ENCODE measurements at regions not wholly inside any gene's neighbourhood (a gene's known extent, or its start where the extent isn't known, plus 50 kb on each side); places are given as distances from the start of the nearest gene placed in this dataset.

DNA sequence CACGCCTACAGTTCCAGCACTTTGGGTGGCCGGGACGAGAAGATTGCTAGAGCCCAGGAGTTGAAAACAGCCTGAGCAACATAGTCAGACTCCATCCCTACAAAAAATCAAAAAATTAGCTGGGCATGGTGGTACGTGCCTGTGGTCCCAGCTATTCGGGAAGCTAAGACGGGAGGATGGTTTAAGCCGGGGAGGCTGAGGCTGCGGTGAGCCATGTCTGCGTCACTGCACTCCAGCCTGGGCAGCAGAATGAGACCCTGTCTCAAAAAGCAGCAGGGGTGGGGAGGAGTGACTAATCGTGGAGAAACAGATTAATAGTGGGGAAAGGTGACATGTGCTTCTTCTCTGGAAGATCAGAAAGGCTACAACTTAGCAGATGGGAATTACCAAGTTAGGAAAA lies 58.1 kb upstream of the GPC1 start:
- H3K36me3 ChIP-seq, result no peaks in the 10 kb centered on the region
- DNase-seq, result no peak
- intact Hi-C loops (cut with DNase I), result no loop called here
- no peak overlapping the region for H3K4me3 ChIP-seq
- ATAC-seq, result no peak
- no peaks in the 10 kb centered on the region for H3K4me1 ChIP-seq
- H3K27ac ChIP-seq, result no peak overlapping the region
- H3K9me3 ChIP-seq, result no peaks in the 10 kb centered on the region
- WGBS (ENCODE audit: insufficient coverage, low coverage, low lambda C conversion rate, missing lambda C conversion rate), result 87% methylated on average over 10 of the region's 10 CpGs
- TF ChIP-seq, protein P1, sequence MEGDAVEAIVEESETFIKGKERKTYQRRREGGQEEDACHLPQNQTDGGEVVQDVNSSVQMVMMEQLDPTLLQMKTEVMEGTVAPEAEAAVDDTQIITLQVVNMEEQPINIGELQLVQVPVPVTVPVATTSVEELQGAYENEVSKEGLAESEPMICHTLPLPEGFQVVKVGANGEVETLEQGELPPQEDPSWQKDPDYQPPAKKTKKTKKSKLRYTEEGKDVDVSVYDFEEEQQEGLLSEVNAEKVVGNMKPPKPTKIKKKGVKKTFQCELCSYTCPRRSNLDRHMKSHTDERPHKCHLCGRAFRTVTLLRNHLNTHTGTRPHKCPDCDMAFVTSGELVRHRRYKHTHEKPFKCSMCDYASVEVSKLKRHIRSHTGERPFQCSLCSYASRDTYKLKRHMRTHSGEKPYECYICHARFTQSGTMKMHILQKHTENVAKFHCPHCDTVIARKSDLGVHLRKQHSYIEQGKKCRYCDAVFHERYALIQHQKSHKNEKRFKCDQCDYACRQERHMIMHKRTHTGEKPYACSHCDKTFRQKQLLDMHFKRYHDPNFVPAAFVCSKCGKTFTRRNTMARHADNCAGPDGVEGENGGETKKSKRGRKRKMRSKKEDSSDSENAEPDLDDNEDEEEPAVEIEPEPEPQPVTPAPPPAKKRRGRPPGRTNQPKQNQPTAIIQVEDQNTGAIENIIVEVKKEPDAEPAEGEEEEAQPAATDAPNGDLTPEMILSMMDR (IDR thresholded peaks at IDR 0.05), result no peak
- TF ChIP-seq POLR2A (IDR thresholded peaks at IDR 0.05), result no peak
- H3K27me3 ChIP-seq, result no peaks in the 10 kb centered on the region

DNA sequence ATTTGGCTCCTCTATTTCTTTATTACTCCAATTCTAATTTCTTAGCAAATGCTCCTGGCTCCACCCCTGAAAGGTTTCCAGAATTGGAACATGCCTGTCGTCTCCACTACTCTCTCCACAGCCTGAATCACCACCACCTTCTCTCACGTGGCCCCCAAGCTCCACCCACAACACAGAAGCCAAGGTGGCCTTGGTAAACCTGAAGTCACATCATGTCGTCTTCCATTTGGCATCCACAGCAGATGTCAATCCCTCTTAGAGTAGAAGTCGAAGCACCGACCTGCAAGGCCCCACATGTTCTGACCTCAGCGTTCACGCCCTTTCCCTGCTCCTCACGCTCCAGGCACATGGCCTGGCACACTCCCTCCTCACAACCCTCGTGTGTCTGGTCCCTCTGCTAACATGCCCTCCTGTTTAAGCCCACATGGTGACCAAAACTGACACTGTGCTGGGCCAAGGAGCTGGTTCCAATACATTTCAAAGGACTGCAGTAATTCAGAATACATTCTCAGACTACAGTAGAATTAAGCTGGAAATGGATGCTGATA lies 56.3 kb upstream of the GPC1 start:
- Histone ChIP-seq H3K36me3 (no peaks in the 10 kb centered on the region), H3K27ac (no peak overlapping the region), H3K4me1 (no peaks in the 10 kb centered on the region), H3K4me3 (no peak overlapping the region), H3K27me3 (no peaks in the 10 kb centered on the region), H3K9me3 (no peaks in the 10 kb centered on the region)
- TF ChIP-seq, protein P1 (IDR thresholded peaks at IDR 0.05), result no peak
- no peak for TF ChIP-seq POLR2A (IDR thresholded peaks at IDR 0.05)
- intact Hi-C loops (cut with DNase I), result no loop called here
- DNase-seq, result no peak
- ATAC-seq, result no peak
- WGBS (ENCODE audit: insufficient coverage, low coverage, low lambda C conversion rate, missing lambda C conversion rate), result 54% methylated on average over 7 of the region's 9 CpGs

DNA sequence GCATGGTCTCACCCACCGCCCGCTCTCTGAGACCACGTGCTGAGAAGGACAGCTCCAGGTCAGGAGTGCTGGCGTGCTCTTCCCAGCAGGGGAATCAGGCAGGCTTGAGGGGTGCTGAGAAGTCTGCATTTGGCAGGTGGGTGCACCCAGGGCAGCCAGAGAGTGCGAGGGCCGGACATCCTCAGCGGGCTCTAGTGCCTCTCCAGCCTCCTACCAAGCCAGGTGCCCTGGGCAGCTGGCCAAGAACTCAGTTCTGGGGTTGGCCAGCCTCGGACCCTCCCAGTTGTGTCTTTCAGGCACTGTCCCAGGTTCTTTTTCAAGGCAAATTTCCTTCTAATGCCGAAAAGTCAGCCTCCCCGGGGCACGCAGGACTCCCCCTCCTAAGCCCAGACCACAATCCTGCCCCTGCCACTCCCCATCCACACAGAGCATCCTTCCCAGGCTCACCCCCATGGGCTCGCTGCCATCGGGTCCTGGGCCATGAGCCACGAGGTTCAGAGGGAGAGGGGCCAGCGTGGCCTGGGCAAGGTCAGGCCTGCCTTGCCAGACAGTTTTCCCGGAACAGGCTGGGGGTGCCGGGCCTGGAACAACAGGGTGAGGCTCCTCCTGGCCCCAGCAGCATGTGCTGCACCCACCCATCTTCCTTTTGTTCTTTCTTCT lies 52.2 kb upstream of the GPC1 start:
- no peaks in the 10 kb centered on the region for H3K36me3 ChIP-seq
- no peaks in the 10 kb centered on the region for H3K4me1 ChIP-seq
- no peaks in the 10 kb centered on the region for H3K9me3 ChIP-seq
- H3K27me3 ChIP-seq, result no peaks in the 10 kb centered on the region
- intact Hi-C loops (cut with DNase I), result no loop called here
- no peak for TF ChIP-seq POLR2A (IDR thresholded peaks at IDR 0.05)
- TF ChIP-seq, protein P1 (IDR thresholded peaks at IDR 0.05), result no peak
- ATAC-seq, result no peak
- 79% methylated on average over 2 of the region's 17 CpGs for WGBS (ENCODE audit: insufficient coverage, low coverage, low lambda C conversion rate, missing lambda C conversion rate)
- peak in 1 of 3 donors; percentile 53 for DNase-seq
- H3K27ac ChIP-seq, result no peak overlapping the region
- no peak overlapping the region for H3K4me3 ChIP-seq

DNA sequence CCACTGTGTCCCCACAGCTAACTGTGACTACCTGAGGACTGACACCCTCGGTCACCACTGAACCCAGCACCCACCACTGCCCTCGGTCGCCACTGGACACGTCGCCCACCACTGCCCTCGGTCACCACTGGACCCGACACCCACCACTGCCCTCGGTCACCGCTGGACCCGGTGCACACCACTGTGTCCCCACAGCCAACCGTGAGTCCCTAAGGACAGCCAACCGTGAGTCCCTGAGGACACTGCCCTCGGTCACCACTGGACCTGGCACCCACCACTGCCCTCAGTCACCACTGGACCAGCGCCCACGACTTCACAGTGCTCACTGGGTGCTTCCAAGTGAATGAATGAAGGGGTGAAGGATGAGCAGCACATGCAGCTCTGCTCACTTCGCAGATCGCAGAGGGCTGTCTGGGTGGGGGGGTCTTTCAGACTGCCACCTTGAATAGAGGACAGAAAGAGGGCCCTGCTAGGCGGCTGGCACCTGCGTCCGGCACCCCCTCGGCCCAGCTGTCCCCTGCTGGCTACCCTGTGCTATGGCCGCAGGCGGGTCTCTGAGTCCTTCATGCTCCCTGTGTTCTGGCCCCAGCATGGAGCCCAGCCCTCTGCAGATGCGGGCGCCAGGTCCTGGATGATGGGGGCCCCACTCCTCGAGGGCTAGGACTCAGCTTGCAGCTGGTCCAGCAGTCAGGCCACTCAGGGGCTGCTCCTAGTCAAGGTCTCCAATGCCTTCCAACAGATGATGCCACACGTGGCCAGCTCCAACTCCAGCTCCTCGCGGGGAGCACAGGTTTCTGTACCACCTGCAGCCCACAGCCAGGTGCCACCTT lies 51.4 kb upstream of the GPC1 start:
- DNase-seq, result peak in 1 of 3 donors; percentile 45
- H3K27ac ChIP-seq, result no peak overlapping the region
- H3K9me3 ChIP-seq, result no peaks in the 10 kb centered on the region
- ATAC-seq, result peak in 1 of 4 donors; percentile 6
- TF ChIP-seq POLR2A (IDR thresholded peaks at IDR 0.05), result no peak
- intact Hi-C loops (cut with DNase I), result no loop called here
- H3K4me1 ChIP-seq, result no peaks in the 10 kb centered on the region
- no peaks in the 10 kb centered on the region for H3K36me3 ChIP-seq
- H3K27me3 ChIP-seq, result no peaks in the 10 kb centered on the region
- H3K4me3 ChIP-seq, result no peak overlapping the region
- 85% methylated on average over 13 of the region's 29 CpGs for WGBS (ENCODE audit: insufficient coverage, low coverage, low lambda C conversion rate, missing lambda C conversion rate)

Measured in right lobe of liver (tissue), 6 donors.